ENCODE measurements at regions not wholly inside any gene's neighbourhood (a gene's known extent, or its start where the extent isn't known, plus 50 kb on each side); places are given as distances from the start of the nearest gene placed in this dataset.

GRCh38 chr17:6330936-6331335, 104.0 kb downstream of the AIPL1 start:
- H3K9me3 Mint-ChIP-seq (ENCODE audit: unreplicated experiment) = peaks cover 10% of the 10 kb centered on the region
- no peak overlapping the region for H3K27ac ChIP-seq (ENCODE audit: low read depth, low read length)
- H3K4me3 Mint-ChIP-seq (ENCODE audit: unreplicated experiment) = no peak overlapping the region
- H3K4me3 ChIP-seq (ENCODE audit: insufficient read depth, low read depth, low read length) = no peak overlapping the region
- no peak overlapping the region for H2AFZ ChIP-seq (ENCODE audit: low read depth, low read length)
- no peaks in the 10 kb centered on the region for H3K4me1 ChIP-seq (ENCODE audit: insufficient read depth, low read length)
- no peaks in the 10 kb centered on the region for H3K4me1 Mint-ChIP-seq (ENCODE audit: low read depth, unreplicated experiment)
- no peak overlapping the region for H3K27ac Mint-ChIP-seq (ENCODE audit: unreplicated experiment)
- H3K9ac ChIP-seq (ENCODE audit: low read length) = no peak overlapping the region
- no peaks in the 10 kb centered on the region for H3K9me3 ChIP-seq (ENCODE audit: insufficient read depth, low read depth, low read length)
- no peaks in the 10 kb centered on the region for H3K79me2 ChIP-seq (ENCODE audit: insufficient read depth, low read length)
- H3K27me3 ChIP-seq (ENCODE audit: insufficient read depth, low read length) = no peaks in the 10 kb centered on the region
- no peaks in the 10 kb centered on the region for H4K20me1 ChIP-seq (ENCODE audit: insufficient read depth, low read length)
- H3K36me3 Mint-ChIP-seq (ENCODE audit: low read depth, unreplicated experiment) = no peaks in the 10 kb centered on the region
- DNase-seq (ENCODE audit: low read depth) = no peak
- no peak overlapping the region for H3K4me2 ChIP-seq (ENCODE audit: low read length)
- no peak for TF ChIP-seq EZH2 (IDR thresholded peaks at IDR 0.05; ENCODE audit: insufficient read depth, low read length)
- TF ChIP-seq, protein P1, sequence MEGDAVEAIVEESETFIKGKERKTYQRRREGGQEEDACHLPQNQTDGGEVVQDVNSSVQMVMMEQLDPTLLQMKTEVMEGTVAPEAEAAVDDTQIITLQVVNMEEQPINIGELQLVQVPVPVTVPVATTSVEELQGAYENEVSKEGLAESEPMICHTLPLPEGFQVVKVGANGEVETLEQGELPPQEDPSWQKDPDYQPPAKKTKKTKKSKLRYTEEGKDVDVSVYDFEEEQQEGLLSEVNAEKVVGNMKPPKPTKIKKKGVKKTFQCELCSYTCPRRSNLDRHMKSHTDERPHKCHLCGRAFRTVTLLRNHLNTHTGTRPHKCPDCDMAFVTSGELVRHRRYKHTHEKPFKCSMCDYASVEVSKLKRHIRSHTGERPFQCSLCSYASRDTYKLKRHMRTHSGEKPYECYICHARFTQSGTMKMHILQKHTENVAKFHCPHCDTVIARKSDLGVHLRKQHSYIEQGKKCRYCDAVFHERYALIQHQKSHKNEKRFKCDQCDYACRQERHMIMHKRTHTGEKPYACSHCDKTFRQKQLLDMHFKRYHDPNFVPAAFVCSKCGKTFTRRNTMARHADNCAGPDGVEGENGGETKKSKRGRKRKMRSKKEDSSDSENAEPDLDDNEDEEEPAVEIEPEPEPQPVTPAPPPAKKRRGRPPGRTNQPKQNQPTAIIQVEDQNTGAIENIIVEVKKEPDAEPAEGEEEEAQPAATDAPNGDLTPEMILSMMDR (IDR thresholded peaks at IDR 0.05; ENCODE audit: insufficient read depth, low read depth, low read length) = no peak
- peaks cover 41% of the 10 kb centered on the region for H3K27me3 Mint-ChIP-seq (ENCODE audit: low read depth, unreplicated experiment)
- no peaks in the 10 kb centered on the region for H3K36me3 ChIP-seq (ENCODE audit: insufficient read depth, low read length)
- no peak for FAIRE-seq

GRCh38 chr17:6328279-6328678, 106.6 kb downstream of the AIPL1 start:
- no peak overlapping the region for H3K4me3 Mint-ChIP-seq (ENCODE audit: unreplicated experiment)
- no peaks in the 10 kb centered on the region for H3K9me3 ChIP-seq (ENCODE audit: insufficient read depth, low read depth, low read length)
- FAIRE-seq (no peak), DNase-seq (ENCODE audit: low read depth) (no peak)
- no peak overlapping the region for H3K9ac ChIP-seq (ENCODE audit: low read length)
- H3K27me3 ChIP-seq (ENCODE audit: insufficient read depth, low read length) = no peaks in the 10 kb centered on the region
- H3K4me2 ChIP-seq (ENCODE audit: low read length) = no peak overlapping the region
- H4K20me1 ChIP-seq (ENCODE audit: insufficient read depth, low read length) = no peaks in the 10 kb centered on the region
- H3K4me1 Mint-ChIP-seq (ENCODE audit: low read depth, unreplicated experiment) = no peaks in the 10 kb centered on the region
- no peaks in the 10 kb centered on the region for H3K36me3 Mint-ChIP-seq (ENCODE audit: low read depth, unreplicated experiment)
- H3K4me1 ChIP-seq (ENCODE audit: insufficient read depth, low read length) = no peaks in the 10 kb centered on the region
- H3K27me3 Mint-ChIP-seq (ENCODE audit: low read depth, unreplicated experiment) = peaks cover 46% of the 10 kb centered on the region
- no peak overlapping the region for H3K27ac ChIP-seq (ENCODE audit: low read depth, low read length)
- H2AFZ ChIP-seq (ENCODE audit: low read depth, low read length) = no peak overlapping the region
- no peak overlapping the region for H3K27ac Mint-ChIP-seq (ENCODE audit: unreplicated experiment)
- H3K36me3 ChIP-seq (ENCODE audit: insufficient read depth, low read length) = no peaks in the 10 kb centered on the region
- peaks cover 10% of the 10 kb centered on the region for H3K9me3 Mint-ChIP-seq (ENCODE audit: unreplicated experiment)
- H3K4me3 ChIP-seq (ENCODE audit: insufficient read depth, low read depth, low read length) = no peak overlapping the region
- H3K79me2 ChIP-seq (ENCODE audit: insufficient read depth, low read length) = no peaks in the 10 kb centered on the region
- TF ChIP-seq, protein P1 (IDR thresholded peaks at IDR 0.05; ENCODE audit: insufficient read depth, low read depth, low read length) = no peak
- no peak for TF ChIP-seq EZH2 (IDR thresholded peaks at IDR 0.05; ENCODE audit: insufficient read depth, low read length)

DNA sequence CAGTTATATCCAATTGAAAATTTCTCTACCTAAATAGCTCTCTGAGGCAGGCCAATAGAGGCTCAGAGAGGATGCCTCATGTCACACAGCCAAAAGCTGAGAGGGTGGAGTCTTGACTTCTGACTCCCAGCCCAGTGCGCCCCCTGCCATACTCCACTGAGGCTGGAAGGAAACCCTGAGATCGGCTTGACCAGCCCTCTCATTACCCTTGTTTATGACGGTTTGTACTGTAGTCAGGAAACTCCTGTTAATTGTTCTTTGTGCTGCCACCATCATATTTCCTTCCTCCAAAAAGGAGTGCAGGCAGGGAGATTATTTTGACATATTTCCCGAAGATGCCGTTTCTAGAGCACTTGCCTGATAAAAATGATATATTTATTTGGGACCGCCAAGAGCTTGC, 107.9 kb downstream of the AIPL1 start:
- no peaks in the 10 kb centered on the region for H3K4me1 Mint-ChIP-seq (ENCODE audit: low read depth, unreplicated experiment)
- no peaks in the 10 kb centered on the region for H3K9me3 ChIP-seq (ENCODE audit: insufficient read depth, low read depth, low read length)
- H3K9ac ChIP-seq (ENCODE audit: low read length) = no peak overlapping the region
- H3K4me1 ChIP-seq (ENCODE audit: insufficient read depth, low read length) = no peaks in the 10 kb centered on the region
- H3K4me2 ChIP-seq (ENCODE audit: low read length) = no peak overlapping the region
- no peaks in the 10 kb centered on the region for H3K36me3 ChIP-seq (ENCODE audit: insufficient read depth, low read length)
- peaks cover 45% of the 10 kb centered on the region for H3K27me3 Mint-ChIP-seq (ENCODE audit: low read depth, unreplicated experiment)
- H4K20me1 ChIP-seq (ENCODE audit: insufficient read depth, low read length) = no peaks in the 10 kb centered on the region
- no peak overlapping the region for H2AFZ ChIP-seq (ENCODE audit: low read depth, low read length)
- H3K27me3 ChIP-seq (ENCODE audit: insufficient read depth, low read length) = no peaks in the 10 kb centered on the region
- peaks cover 10% of the 10 kb centered on the region for H3K9me3 Mint-ChIP-seq (ENCODE audit: unreplicated experiment)
- H3K79me2 ChIP-seq (ENCODE audit: insufficient read depth, low read length) = no peaks in the 10 kb centered on the region
- no peak overlapping the region for H3K27ac Mint-ChIP-seq (ENCODE audit: unreplicated experiment)
- TF ChIP-seq, protein P1 (IDR thresholded peaks at IDR 0.05; ENCODE audit: insufficient read depth, low read depth, low read length) = no peak
- TF ChIP-seq EZH2 (IDR thresholded peaks at IDR 0.05; ENCODE audit: insufficient read depth, low read length) = no peak
- FAIRE-seq (no peak), DNase-seq (ENCODE audit: low read depth) (no peak)
- no peaks in the 10 kb centered on the region for H3K36me3 Mint-ChIP-seq (ENCODE audit: low read depth, unreplicated experiment)
- no peak overlapping the region for H3K27ac ChIP-seq (ENCODE audit: low read depth, low read length)
- H3K4me3 ChIP-seq (ENCODE audit: insufficient read depth, low read depth, low read length) = no peak overlapping the region
- no peak overlapping the region for H3K4me3 Mint-ChIP-seq (ENCODE audit: unreplicated experiment)
